H1 (cell line): ENCODE measurements at regions not wholly inside any gene's neighbourhood (a gene's known extent, or its start where the extent isn't known, plus 50 kb on each side); places are given as distances from the start of the nearest gene placed in this dataset.

ENCODE experiments used
- CTCF ChIA-PET: fragments of 300-600 bp; sonication (Branson Sonifier 250); formaldehyde crosslinking; loops from one replicate; lab custom pipeline; 2021; ENCODE audit not compliant: partially characterized antibody; lab: Charles Lee
- POLR2A ChIA-PET: fragments of 300-600 bp; sonication (Branson Sonifier 250); formaldehyde crosslinking; loops from one replicate; lab custom pipeline; 2021; ENCODE audit warnings: inconsistent platforms; ENCODE audit not compliant: partially characterized antibody; lab: Charles Lee
- DNase-seq, 2 experiments: peaks; one replicate each; pipeline versions ENCODE4 v3.0.0 to v3.0.0-alpha.2; 2010 to 2022; ENCODE audit warnings: low spot score in 2 of 2, low read depth in 1 of 2, mixed read lengths in 1 of 2
- FAIRE-seq: peaks from 2 replicates; lab custom pipeline; 2011; peaks lifted over from hg19 to GRCh38; lab: Jason Lieb, UNC
- H2AFZ ChIP-seq: 2 replicates; pipeline ENCODE4 v1.8.1; 2012; ENCODE audit warnings: low read length, inconsistent platforms
- H2AK5ac ChIP-seq: 2 replicates; pipeline ENCODE4 v1.6.1; 2013; ENCODE audit warnings: low read depth, low read length
- H2BK120ac ChIP-seq: replicated peaks from 2 replicates; pipeline ENCODE3; 2013; ENCODE audit warnings: low read depth, low read length, inconsistent platforms
- H2BK12ac ChIP-seq: 2 replicates; pipeline ENCODE4 v1.6.1; 2013; ENCODE audit warnings: low read depth, low read length
- H2BK15ac ChIP-seq: 2 replicates; pipeline ENCODE4 v1.6.1; 2013; ENCODE audit warnings: low read length
- H2BK20ac ChIP-seq: 2 replicates; pipeline ENCODE4 v1.6.1; 2013; ENCODE audit warnings: low read length
- H2BK5ac ChIP-seq: 2 replicates; pipeline ENCODE4 v1.6.1; 2013; ENCODE audit warnings: low read depth, low read length
- H3K14ac ChIP-seq: 2 replicates; pipeline ENCODE4 v1.6.1; 2013; ENCODE audit warnings: inconsistent platforms; ENCODE audit not compliant: insufficient read length
- H3K18ac ChIP-seq: 2 replicates; pipeline ENCODE4 v1.6.1; 2013; ENCODE audit warnings: low read length; ENCODE audit errors: extremely low read depth
- H3K23ac ChIP-seq: 2 replicates; pipeline ENCODE4 v1.6.1; 2013; ENCODE audit warnings: inconsistent platforms; ENCODE audit not compliant: insufficient read length
- H3K23me2 ChIP-seq: 2 replicates; pipeline ENCODE4 v1.6.1; 2013; ENCODE audit warnings: low read depth, low read length
- H3K27ac ChIP-seq: 2 replicates; pipeline ENCODE4 v1.6.1; 2011; ENCODE audit warnings: low read depth, low read length, inconsistent platforms
- H3K27me3 ChIP-seq, 4 experiments: replicated peaks in 1 of 4; 1 replicate in 1 of 4; 2 replicates in 3 of 4; pipeline versions ENCODE4 v1.6.1 to v1.8.1; 2011 to 2013; ENCODE audit warnings: low read length in 3 of 4, mild to moderate bottlenecking in 3 of 4, inconsistent platforms in 2 of 4, mixed read lengths in 2 of 4, moderate library complexity in 1 of 4; ENCODE audit not compliant: control insufficient read depth in 3 of 4, insufficient read depth in 3 of 4; ENCODE audit errors: extremely low read depth in 1 of 4
- H3K36me3 ChIP-seq, 4 experiments: 2 replicates each; pipeline versions ENCODE4 v1.6.1 to v1.8.1; 2011 to 2013; ENCODE audit warnings: mild to moderate bottlenecking in 4 of 4, low read length in 3 of 4, moderate library complexity in 2 of 4, control low read depth in 1 of 4, inconsistent platforms in 1 of 4; ENCODE audit not compliant: insufficient read depth in 4 of 4, control insufficient read depth in 2 of 4
- H3K4ac ChIP-seq: replicated peaks from 2 replicates; pipeline ENCODE3; 2013; ENCODE audit warnings: low read length, low read depth, mixed read lengths, inconsistent platforms; ENCODE audit not compliant: insufficient read length
- H3K4me1 ChIP-seq, 4 experiments: replicated peaks in 1 of 4; 1 replicate in 1 of 4; 2 replicates in 3 of 4; pipeline versions ENCODE4 v1.6.1 to v1.8.1; 2011 to 2013; ENCODE audit warnings: low read length in 3 of 4, inconsistent platforms in 2 of 4, mixed read lengths in 1 of 4; ENCODE audit not compliant: insufficient read depth in 4 of 4, control insufficient read depth in 3 of 4
- H3K4me2 ChIP-seq, 2 experiments: 2 replicates each; pipeline versions ENCODE4 v1.6.1 to v1.8.1; 2011 to 2013; ENCODE audit warnings: low read depth in 2 of 2, low read length in 2 of 2, control low read depth in 1 of 2, inconsistent platforms in 1 of 2, mild to moderate bottlenecking in 1 of 2; ENCODE audit not compliant: insufficient read depth in 1 of 2
- H3K4me3 ChIP-seq, 4 experiments: fragments of 200-600, 300-600 bp in 1 of 4; sonication (generic), shearing (Covaris generic), sonication (Bioruptor Twin) in 1 of 4; 2 replicates each; pipeline versions ENCODE4 v1.5.1 to v1.8.1; 2011 to 2016; ENCODE audit warnings: low read length in 4 of 4, low read depth in 3 of 4, control low read depth in 2 of 4, inconsistent platforms in 2 of 4, mild to moderate bottlenecking in 2 of 4, mixed read lengths in 1 of 4, moderate library complexity in 1 of 4; ENCODE audit not compliant: insufficient read depth in 2 of 4; ENCODE audit errors: extremely low read depth in 1 of 4
- H3K56ac ChIP-seq: replicated peaks from 2 replicates; pipeline ENCODE3; 2013; ENCODE audit warnings: low read depth, mild to moderate bottlenecking, mixed read lengths, low read length, inconsistent platforms; ENCODE audit not compliant: insufficient read length
- H3K79me1 ChIP-seq: 2 replicates; pipeline ENCODE4 v1.6.1; 2013; ENCODE audit warnings: low read depth, low read length, control low read depth
- H3K79me2 ChIP-seq, 2 experiments: 2 replicates each; pipeline versions ENCODE4 v1.6.1 to v1.8.1; 2012 to 2013; ENCODE audit warnings: low read length in 2 of 2, mild to moderate bottlenecking in 2 of 2, inconsistent platforms in 1 of 2; ENCODE audit not compliant: insufficient read depth in 2 of 2, control insufficient read depth in 1 of 2
- H3K9ac ChIP-seq, 4 experiments: replicated peaks in 1 of 4; 1 replicate in 1 of 4; 2 replicates in 3 of 4; pipeline versions ENCODE4 v1.6.1 to v1.8.1; 2011 to 2013; ENCODE audit warnings: low read depth in 3 of 4, low read length in 3 of 4, control low read depth in 2 of 4, mild to moderate bottlenecking in 2 of 4, moderate library complexity in 2 of 4, inconsistent platforms in 1 of 4; ENCODE audit errors: extremely low read depth in 1 of 4
- H3K9me3 ChIP-seq, 2 experiments: 2 replicates each; pipeline versions ENCODE4 v1.6.1 to v1.8.1; 2012 to 2013; ENCODE audit warnings: mild to moderate bottlenecking in 2 of 2, moderate library complexity in 2 of 2, control low read depth in 1 of 2, inconsistent platforms in 1 of 2, low read depth in 1 of 2, low read length in 1 of 2, mixed read lengths in 1 of 2; ENCODE audit not compliant: insufficient read depth in 2 of 2
- H4K20me1 ChIP-seq, 2 experiments: replicated peaks in 1 of 2; 2 replicates each; pipeline versions ENCODE3 to v1.8.1; 2011 to 2013; ENCODE audit warnings: inconsistent platforms in 2 of 2, low read length in 2 of 2, mild to moderate bottlenecking in 1 of 2; ENCODE audit not compliant: insufficient read depth in 2 of 2, control insufficient read depth in 1 of 2
- H4K5ac ChIP-seq: 2 replicates; pipeline ENCODE4 v1.6.1; 2013; ENCODE audit warnings: low read length, low read depth, mixed read lengths, inconsistent platforms; ENCODE audit not compliant: insufficient read length
- H4K8ac ChIP-seq: 2 replicates; pipeline ENCODE4 v1.8.0; 2013; ENCODE audit warnings: mild to moderate bottlenecking, moderate library complexity, low read length, inconsistent platforms; ENCODE audit not compliant: insufficient read depth; ENCODE audit errors: extremely low read depth
- H4K91ac ChIP-seq: replicated peaks from 2 replicates; pipeline ENCODE3; 2013; ENCODE audit warnings: low read length, mixed read lengths, inconsistent platforms; ENCODE audit not compliant: insufficient read length
- CHD1 ChIP-seq: IDR thresholded peaks from 2 replicates; pipeline ENCODE4 v1.6.1; 2012; ENCODE audit warnings: low read depth, low read length, improper control_type of control experiment
- CTCF ChIP-seq, 3 experiments: IDR thresholded peaks; 1 replicate in 2 of 3; 2 replicates in 1 of 3; pipeline versions ENCODE4 v1.5.1 to v1.6.1; 2011; ENCODE audit warnings: low read length in 3 of 3, mild to moderate bottlenecking in 3 of 3, inconsistent platforms in 2 of 3, low read depth in 1 of 3, moderate library complexity in 1 of 3; ENCODE audit not compliant: insufficient read depth in 1 of 3; ENCODE audit errors: control extremely low read depth in 1 of 3
- TAF7 ChIP-seq: optimal IDR thresholded peaks from 2 replicates; pipeline ENCODE3; 2011; ENCODE audit warnings: low read depth, mild to moderate bottlenecking, inconsistent platforms, low read length, moderate library complexity, borderline replicate concordance
- TEAD4 ChIP-seq: IDR thresholded peaks from 2 replicates; pipeline ENCODE4 v1.6.1; 2012; ENCODE audit warnings: low read depth, low read length, inconsistent platforms, mixed read lengths
- WGBS, 2 experiments: shearing (Covaris generic) in 1 of 2; methylation state at CpG; one replicate each; pipeline versions ENCODE4 v1.1.6 to v1.1.7; 2013 to 2015; ENCODE audit warnings: low lambda C conversion rate in 2 of 2, mixed read lengths in 2 of 2, inconsistent platforms in 1 of 2, low coverage in 1 of 2, missing lambda C conversion rate in 1 of 2; ENCODE audit not compliant: insufficient replicate concordance in 2 of 2, insufficient coverage in 1 of 2, insufficient read length in 1 of 2; ENCODE audit errors: extremely low coverage in 1 of 2, missing lambda C conversion rate in 1 of 2; 5-methylcytosine and 5-hydroxymethylcytosine counted together

GRCh38 chr16:6207124-6207523, 1109.5 kb upstream of the EEF2KMT start:
- ChIA-PET POLR2A (interaction anchor here (0.8 kb wide), 1 partner anchor 11 kb away, joined by 3 read pairs; no protein-coding TSS in a partner anchor), CTCF (interaction anchor here (0.6 to 2.0 kb wide), 4 partner anchors 10 to 1906 kb away, joined by 3 to 9 read pairs (median 4); no protein-coding TSS in a partner anchor)
- H2BK15ac ChIP-seq: no peak overlapping the region
- no peak overlapping the region for H3K27ac ChIP-seq
- no peak overlapping the region for H2BK5ac ChIP-seq
- no peak overlapping the region for H2AK5ac ChIP-seq
- no peak overlapping the region for H3K18ac ChIP-seq
- peaks cover 0 to 8% (median 2%) of the 10 kb centered on the region in 4 experiments; a peak in 4 of 7 replicates for H3K4me1 ChIP-seq
- no peak for TF ChIP-seq CTCF (IDR thresholded peaks at IDR 0.05; ENCODE audit: control extremely low read depth in 1 of 3, insufficient read depth in 1 of 3, low read depth in 1 of 3, low read length in 3 of 3)
- no peak for TF ChIP-seq TAF7
- no peak for TF ChIP-seq CHD1
- TF ChIP-seq TEAD4: no peak
- no peaks in the 10 kb centered on the region for H3K79me2 ChIP-seq
- H2BK12ac ChIP-seq: no peak overlapping the region
- no peak overlapping the region for H3K4me2 ChIP-seq
- H2BK20ac ChIP-seq: no peak overlapping the region
- no peak overlapping the region for H3K4me3 ChIP-seq
- DNase-seq: no peak
- H4K5ac ChIP-seq: no peak overlapping the region
- H4K8ac ChIP-seq: no peak overlapping the region
- no peak overlapping the region for H3K23ac ChIP-seq
- H3K9me3 ChIP-seq: no peaks in the 10 kb centered on the region; a peak in 1 of 4 replicates
- no peaks in the 10 kb centered on the region for H4K20me1 ChIP-seq
- FAIRE-seq: no peak
- no peak overlapping the region for H3K14ac ChIP-seq
- 60% methylated on average over 3 of the region's 3 CpGs; no CpG with 5 or more reads in 1 of the 2 experiments for WGBS, 2 experiments
- H2BK120ac ChIP-seq: no peak overlapping the region
- no peak overlapping the region for H2AFZ ChIP-seq
- H3K23me2 ChIP-seq: no peaks in the 10 kb centered on the region; the same call in 1 of the 2 replicates
- no peaks in the 10 kb centered on the region for H3K27me3 ChIP-seq
- no peak overlapping the region for H3K4ac ChIP-seq
- H3K79me1 ChIP-seq: no peaks in the 10 kb centered on the region
- no peaks in the 10 kb centered on the region for H3K36me3 ChIP-seq
- H3K56ac ChIP-seq: no peak overlapping the region
- no peak overlapping the region for H4K91ac ChIP-seq
- H3K9ac ChIP-seq: no peak overlapping the region
